ENCODE measurements at regions not wholly inside any gene's neighbourhood (a gene's known extent, or its start where the extent isn't known, plus 50 kb on each side); places are given as distances from the start of the nearest gene placed in this dataset.

DNA sequence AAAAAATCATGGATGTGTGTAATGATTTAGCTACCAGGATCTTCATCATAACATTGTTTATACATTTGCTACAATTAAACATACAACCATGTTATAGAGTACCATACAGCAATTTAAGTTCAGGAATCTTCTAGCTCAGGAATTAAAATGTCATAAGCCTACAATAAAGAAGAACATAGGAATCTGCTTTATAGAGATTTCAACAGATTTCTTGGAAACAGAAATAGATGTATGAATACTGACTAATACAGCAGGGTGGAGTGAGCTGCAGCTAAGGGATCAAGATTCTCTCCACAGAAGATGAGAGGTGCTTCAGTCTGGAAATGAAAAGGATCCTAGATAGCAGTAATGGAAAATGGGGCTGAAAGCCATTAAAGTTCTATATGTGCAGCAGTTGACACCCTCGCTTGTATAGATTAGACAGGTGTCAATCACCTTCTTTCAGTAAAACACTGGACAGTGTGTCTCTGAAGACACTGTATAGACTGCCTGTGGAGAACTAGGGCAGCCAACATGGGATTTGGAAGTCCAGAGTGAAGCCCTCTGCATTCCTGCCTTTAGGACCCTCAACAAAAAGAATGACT lies 73.9 kb downstream of the DNTTIP2 start:
- Histone ChIP-seq H3K27me3 (replicated peaks; ENCODE audit: insufficient read depth) (no peaks in the 10 kb centered on the region), H3K36me3 (ENCODE audit: low read depth) (no peaks in the 10 kb centered on the region), H3K4me2 (ENCODE audit: unreplicated experiment) (peak overlapping the region; percentile 89), H4K20me1 (ENCODE audit: insufficient read depth) (no peaks in the 10 kb centered on the region), H3K27ac (peak overlapping the region; percentile 74), H3K9me3 (ENCODE audit: low read depth) (no peaks in the 10 kb centered on the region), H3K9me2 (ENCODE audit: insufficient read depth) (no peaks in the 10 kb centered on the region), H3K4me3 (peak overlapping the region; percentile 64), H2AFZ (no peak overlapping the region), H3F3A (ENCODE audit: insufficient read depth) (peaks cover 54% of the 10 kb centered on the region), H3K4me1 (ENCODE audit: insufficient read depth) (peaks cover 48% of the 10 kb centered on the region), H3K9ac (peak overlapping the region; percentile 48), H3K79me2 (ENCODE audit: insufficient read depth) (peaks cover 10% of the 10 kb centered on the region; the same call in 1 of the 2 replicates)
- 70 to 79% methylated on average over 1 of the region's 1 CpG for WGBS, 2 experiments (ENCODE audit: low coverage in 1 of 2, low lambda C conversion rate in 2 of 2, missing lambda C conversion rate in 2 of 2)
- TF ChIP-seq EZH2 (IDR thresholded peaks at IDR 0.05; ENCODE audit: insufficient read depth, poor library complexity, severe bottlenecking) (no peak), EZH2phosphoT487 (IDR thresholded peaks at IDR 0.05; ENCODE audit: insufficient read depth, low read depth) (no peak)
- peak; percentile 81 for DNase-seq
- in situ Hi-C loops (cut with MboI) = loop anchor here (5.0 to 10.0 kb wide), 2 partner anchors 33 to 170 kb away; no protein-coding TSS in a partner anchor

DNA sequence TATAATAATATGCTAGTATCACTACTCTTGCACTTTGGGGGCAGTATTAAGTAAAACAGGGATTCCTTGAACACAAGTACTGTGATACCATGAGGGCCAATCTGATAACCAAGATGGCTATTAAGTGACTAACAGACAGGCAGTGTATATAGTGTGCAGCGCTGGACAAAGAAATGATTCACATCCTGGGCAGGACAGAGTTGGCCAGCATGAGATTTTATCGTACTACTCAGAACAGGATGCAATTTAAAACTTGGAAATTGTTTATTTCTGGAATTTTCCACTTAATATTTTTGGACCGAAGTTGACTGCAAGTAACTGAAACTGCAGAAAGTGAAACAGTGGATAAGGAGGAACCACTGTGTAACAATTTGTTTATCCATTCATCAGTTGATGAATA lies 74.6 kb downstream of the DNTTIP2 start:
- Histone ChIP-seq H3K4me3 (peak overlapping the region; percentile 64), H3K4me2 (ENCODE audit: unreplicated experiment) (peak overlapping the region; percentile 89), H4K20me1 (ENCODE audit: insufficient read depth) (no peaks in the 10 kb centered on the region), H2AFZ (no peak overlapping the region), H3K27me3 (replicated peaks; ENCODE audit: insufficient read depth) (no peaks in the 10 kb centered on the region), H3K79me2 (ENCODE audit: insufficient read depth) (peaks cover 10% of the 10 kb centered on the region; the same call in 1 of the 2 replicates), H3K4me1 (ENCODE audit: insufficient read depth) (peaks cover 43% of the 10 kb centered on the region), H3K9ac (peak overlapping the region; percentile 48), H3K9me3 (ENCODE audit: low read depth) (no peaks in the 10 kb centered on the region), H3K36me3 (ENCODE audit: low read depth) (no peaks in the 10 kb centered on the region), H3K27ac (peak overlapping the region; percentile 74), H3F3A (ENCODE audit: insufficient read depth) (peaks cover 47% of the 10 kb centered on the region), H3K9me2 (ENCODE audit: insufficient read depth) (no peaks in the 10 kb centered on the region)
- no peak for TF ChIP-seq EZH2 (IDR thresholded peaks at IDR 0.05; ENCODE audit: insufficient read depth, poor library complexity, severe bottlenecking)
- no peak for TF ChIP-seq EZH2phosphoT487 (IDR thresholded peaks at IDR 0.05; ENCODE audit: insufficient read depth, low read depth)
- DNase-seq = peak; percentile 94
- in situ Hi-C loops (cut with MboI) = loop anchor here (10.0 kb wide), 1 partner anchor 170 kb away; no protein-coding TSS in a partner anchor
- WGBS, 2 experiments (ENCODE audit: low coverage in 1 of 2, low lambda C conversion rate in 2 of 2, missing lambda C conversion rate in 2 of 2) = 0 to 1% methylated on average over 3 of the region's 3 CpGs

DNA sequence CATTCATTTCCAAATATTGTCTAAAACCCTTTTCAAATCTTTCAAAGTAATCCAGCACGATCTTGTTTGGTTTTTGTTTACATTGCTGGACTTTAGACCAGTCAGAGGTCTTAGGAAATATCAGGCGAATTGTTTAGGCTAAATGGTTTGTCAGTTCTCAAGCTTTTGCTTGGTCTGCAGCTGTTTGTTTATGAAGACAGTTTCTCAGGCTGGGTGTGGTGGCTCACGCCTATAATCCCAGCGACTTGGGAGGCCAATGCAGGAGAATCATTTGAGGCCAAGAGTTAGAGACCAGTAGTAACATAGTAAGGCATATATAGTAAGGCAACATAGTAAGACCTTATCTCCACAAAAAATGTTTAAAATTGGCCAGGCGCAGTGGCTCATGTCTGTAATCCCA lies 77.5 kb downstream of the DNTTIP2 start:
- no peak for DNase-seq
- no peak overlapping the region for H2AFZ ChIP-seq
- no peaks in the 10 kb centered on the region for H3K9me3 ChIP-seq (ENCODE audit: low read depth)
- no peak overlapping the region for H3K27ac ChIP-seq
- no peaks in the 10 kb centered on the region for H4K20me1 ChIP-seq (ENCODE audit: insufficient read depth)
- no peak overlapping the region for H3K4me2 ChIP-seq (ENCODE audit: unreplicated experiment)
- 93 to 96% methylated on average over 5 of the region's 5 CpGs for WGBS, 2 experiments (ENCODE audit: low coverage in 1 of 2, low lambda C conversion rate in 2 of 2, missing lambda C conversion rate in 2 of 2)
- TF ChIP-seq EZH2 (IDR thresholded peaks at IDR 0.05; ENCODE audit: insufficient read depth, poor library complexity, severe bottlenecking) = no peak
- TF ChIP-seq EZH2phosphoT487 (IDR thresholded peaks at IDR 0.05; ENCODE audit: insufficient read depth, low read depth) = no peak
- peaks cover 55% of the 10 kb centered on the region for H3F3A ChIP-seq (ENCODE audit: insufficient read depth)
- H3K4me1 ChIP-seq (ENCODE audit: insufficient read depth) = peaks cover 55% of the 10 kb centered on the region
- H3K79me2 ChIP-seq (ENCODE audit: insufficient read depth) = peaks cover 4% of the 10 kb centered on the region; the same call in 1 of the 2 replicates
- no peaks in the 10 kb centered on the region for H3K36me3 ChIP-seq (ENCODE audit: low read depth)
- H3K4me3 ChIP-seq = no peak overlapping the region
- in situ Hi-C loops (cut with MboI) = loop anchor here (10.0 kb wide), 1 partner anchor 167 kb away; no protein-coding TSS in a partner anchor
- no peaks in the 10 kb centered on the region for H3K27me3 ChIP-seq (replicated peaks; ENCODE audit: insufficient read depth)
- no peak overlapping the region for H3K9ac ChIP-seq
- H3K9me2 ChIP-seq (ENCODE audit: insufficient read depth) = no peaks in the 10 kb centered on the region

DNA sequence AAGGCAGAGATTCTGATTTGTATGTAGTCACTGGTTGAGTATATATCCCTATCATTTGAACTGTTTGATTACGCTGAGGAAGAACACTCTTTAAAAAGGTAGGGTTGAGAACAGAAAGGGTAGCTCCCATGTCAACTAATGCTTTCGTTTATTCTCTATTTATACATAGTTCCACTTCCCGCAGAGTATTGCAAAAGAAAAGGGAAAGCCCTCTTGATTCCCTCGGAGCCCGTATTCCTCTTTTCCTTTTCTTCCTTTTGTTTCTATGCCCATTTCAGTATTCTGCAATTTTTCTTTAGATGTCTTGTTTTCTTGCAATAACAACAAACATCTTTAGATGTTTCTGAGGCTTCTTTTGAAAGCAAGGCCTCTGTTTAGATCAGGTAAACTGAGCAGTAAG lies 78.2 kb downstream of the DNTTIP2 start:
- H3K36me3 ChIP-seq (ENCODE audit: low read depth) = no peaks in the 10 kb centered on the region
- no peaks in the 10 kb centered on the region for H3K79me2 ChIP-seq (ENCODE audit: insufficient read depth)
- WGBS, 2 experiments (ENCODE audit: low coverage in 1 of 2, low lambda C conversion rate in 2 of 2, missing lambda C conversion rate in 2 of 2) = 88 to 94% methylated on average over 5 of the region's 5 CpGs
- H3K4me1 ChIP-seq (ENCODE audit: insufficient read depth) = peaks cover 49% of the 10 kb centered on the region
- H3K27ac ChIP-seq = no peak overlapping the region
- H3K27me3 ChIP-seq (replicated peaks; ENCODE audit: insufficient read depth) = no peaks in the 10 kb centered on the region
- no peaks in the 10 kb centered on the region for H4K20me1 ChIP-seq (ENCODE audit: insufficient read depth)
- DNase-seq = no peak
- H3K4me2 ChIP-seq (ENCODE audit: unreplicated experiment) = no peak overlapping the region
- no peak overlapping the region for H3K4me3 ChIP-seq
- H3F3A ChIP-seq (ENCODE audit: insufficient read depth) = peaks cover 49% of the 10 kb centered on the region
- TF ChIP-seq EZH2phosphoT487 (IDR thresholded peaks at IDR 0.05; ENCODE audit: insufficient read depth, low read depth) (no peak), EZH2 (IDR thresholded peaks at IDR 0.05; ENCODE audit: insufficient read depth, poor library complexity, severe bottlenecking) (no peak)
- H3K9me3 ChIP-seq (ENCODE audit: low read depth) = no peaks in the 10 kb centered on the region
- H2AFZ ChIP-seq = no peak overlapping the region
- H3K9ac ChIP-seq = no peak overlapping the region
- H3K9me2 ChIP-seq (ENCODE audit: insufficient read depth) = no peaks in the 10 kb centered on the region
- in situ Hi-C loops (cut with MboI) = loop anchor here (10.0 kb wide), 1 partner anchor 166 kb away; no protein-coding TSS in a partner anchor
